Astrocyte (in vitro differentiated cells and primary cell): ENCODE measurements at regions not wholly inside any gene's neighbourhood (a gene's known extent, or its start where the extent isn't known, plus 50 kb on each side); places are given as distances from the start of the nearest gene placed in this dataset.

Experiments used
- DNase-seq: peaks from one replicate; pipeline ENCODE4 v3.0.0-alpha.2; 2010; ENCODE audit warnings: low read depth
- FAIRE-seq: peaks from 2 replicates; lab custom pipeline; 2011; peaks lifted over from hg19 to GRCh38; lab: Jason Lieb, UNC
- H2AFZ ChIP-seq: 2 replicates; pipeline ENCODE4 v1.6.0; 2012; ENCODE audit warnings: low read depth, low read length, inconsistent platforms
- H3K27ac ChIP-seq: 2 replicates; pipeline ENCODE4 v1.5.1; 2011; ENCODE audit warnings: low read depth, low read length, inconsistent platforms
- H3K27me3 ChIP-seq: 2 replicates; pipeline ENCODE4 v1.6.0; 2011; ENCODE audit warnings: low read length, inconsistent platforms; ENCODE audit not compliant: insufficient read depth
- H3K36me3 ChIP-seq: 2 replicates; pipeline ENCODE4 v1.5.1; 2011; ENCODE audit warnings: low read length, inconsistent platforms; ENCODE audit not compliant: insufficient read depth
- H3K4me1 ChIP-seq: 2 replicates; pipeline ENCODE4 v1.5.1; 2011; ENCODE audit warnings: low read length, inconsistent platforms; ENCODE audit not compliant: insufficient read depth
- H3K4me2 ChIP-seq: 2 replicates; pipeline ENCODE4 v1.6.0; 2012; ENCODE audit warnings: low read length, inconsistent platforms
- H3K4me3 ChIP-seq: 2 replicates; pipeline ENCODE4 v1.5.1; 2011; ENCODE audit warnings: low read depth, mild to moderate bottlenecking, low read length, inconsistent platforms; ENCODE audit not compliant: insufficient read depth
- H3K79me2 ChIP-seq: 2 replicates; pipeline ENCODE4 v1.6.0; 2012; ENCODE audit warnings: mild to moderate bottlenecking, low read length, inconsistent platforms; ENCODE audit not compliant: insufficient read depth
- H3K9ac ChIP-seq: 2 replicates; pipeline ENCODE4 v1.6.0; 2012; ENCODE audit warnings: mild to moderate bottlenecking, low read length, inconsistent platforms
- H3K9me3 ChIP-seq: 2 replicates; pipeline ENCODE4 v1.5.1; 2012; ENCODE audit warnings: low read depth, mild to moderate bottlenecking, low read length, inconsistent platforms; ENCODE audit not compliant: insufficient read depth
- H4K20me1 ChIP-seq: 2 replicates; pipeline ENCODE4 v1.6.0; 2012; ENCODE audit warnings: low read length, inconsistent platforms; ENCODE audit not compliant: insufficient read depth
- H3K27ac Mint-ChIP-seq: one replicate; pipeline ENCODE4 v1.8.0; 2021; ENCODE audit warnings: mild to moderate bottlenecking, mixed read lengths; ENCODE audit not compliant: unreplicated experiment
- H3K27me3 Mint-ChIP-seq: one replicate; pipeline ENCODE4 v1.8.0; 2021; ENCODE audit warnings: low read depth, mixed read lengths; ENCODE audit not compliant: unreplicated experiment
- H3K36me3 Mint-ChIP-seq: one replicate; pipeline ENCODE4 v1.8.0; 2021; ENCODE audit warnings: low read depth, mixed read lengths; ENCODE audit not compliant: unreplicated experiment
- H3K4me1 Mint-ChIP-seq: one replicate; pipeline ENCODE4 v1.8.0; 2021; ENCODE audit warnings: low read depth, mixed read lengths; ENCODE audit not compliant: unreplicated experiment
- H3K4me3 Mint-ChIP-seq: one replicate; pipeline ENCODE4 v1.8.0; 2021; ENCODE audit warnings: mild to moderate bottlenecking, moderate library complexity, mixed read lengths; ENCODE audit not compliant: unreplicated experiment
- H3K9me3 Mint-ChIP-seq: one replicate; pipeline ENCODE4 v1.8.0; 2021; ENCODE audit warnings: mild to moderate bottlenecking, mixed read lengths; ENCODE audit not compliant: unreplicated experiment
- EZH2 ChIP-seq: IDR thresholded peaks from 2 replicates; pipeline ENCODE4 v1.6.1; 2012; ENCODE audit warnings: mild to moderate bottlenecking, low read length, inconsistent platforms; ENCODE audit not compliant: insufficient read depth
- TF ChIP-seq, protein P1 (sequence below): IDR thresholded peaks from 2 replicates; pipeline ENCODE4 v1.5.1; 2011; ENCODE audit warnings: low read depth, mild to moderate bottlenecking, inconsistent platforms, low read length, moderate library complexity; ENCODE audit not compliant: insufficient read depth

DNA sequence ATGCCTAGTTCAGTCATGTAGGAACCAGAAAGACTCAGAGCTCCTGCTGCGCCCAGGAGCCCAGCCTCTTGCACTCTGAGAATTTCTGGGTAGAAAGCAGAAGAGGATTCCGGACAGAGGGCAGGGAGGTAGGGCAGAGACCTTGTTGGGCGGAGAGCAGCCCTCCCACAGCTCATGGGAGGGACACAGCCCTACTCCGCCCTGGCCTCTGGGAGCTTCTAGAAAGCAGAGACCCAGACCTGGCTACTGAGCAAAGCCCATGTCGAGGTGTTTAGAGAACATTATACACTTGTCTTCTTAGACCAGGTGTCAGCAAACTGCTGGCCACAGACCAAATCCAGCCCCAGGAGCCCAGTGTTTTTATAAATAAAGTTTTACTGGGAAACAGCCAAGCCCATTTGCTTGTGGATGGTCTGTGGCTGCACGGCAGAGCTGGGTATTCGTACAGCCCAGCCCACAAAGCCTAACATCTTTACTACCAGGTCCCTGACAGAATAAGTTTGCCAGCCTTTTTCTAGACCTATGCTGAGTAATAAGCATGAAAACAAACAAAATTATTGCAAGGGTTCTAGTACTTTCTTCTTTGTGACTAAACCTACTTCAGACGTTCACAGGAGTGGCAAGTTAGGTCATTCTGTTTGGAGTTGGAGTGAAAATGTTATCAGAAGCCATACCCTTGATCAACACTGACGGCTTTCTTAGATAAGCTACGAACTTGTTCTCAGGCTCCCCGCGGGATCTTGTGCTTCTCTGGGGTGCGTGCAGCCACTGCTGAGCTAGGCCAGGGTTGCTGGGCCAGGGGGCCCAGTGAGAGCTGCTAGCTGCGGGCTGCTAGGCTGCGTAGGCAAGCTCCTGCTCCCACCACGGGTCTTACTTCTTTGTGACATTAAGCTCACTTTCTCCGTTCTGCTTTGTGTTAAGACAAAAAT is 235.1 kb upstream of the FOXQ1 start:
- H3K36me3 Mint-ChIP-seq = no peaks in the 10 kb centered on the region
- FAIRE-seq = no peak

DNA sequence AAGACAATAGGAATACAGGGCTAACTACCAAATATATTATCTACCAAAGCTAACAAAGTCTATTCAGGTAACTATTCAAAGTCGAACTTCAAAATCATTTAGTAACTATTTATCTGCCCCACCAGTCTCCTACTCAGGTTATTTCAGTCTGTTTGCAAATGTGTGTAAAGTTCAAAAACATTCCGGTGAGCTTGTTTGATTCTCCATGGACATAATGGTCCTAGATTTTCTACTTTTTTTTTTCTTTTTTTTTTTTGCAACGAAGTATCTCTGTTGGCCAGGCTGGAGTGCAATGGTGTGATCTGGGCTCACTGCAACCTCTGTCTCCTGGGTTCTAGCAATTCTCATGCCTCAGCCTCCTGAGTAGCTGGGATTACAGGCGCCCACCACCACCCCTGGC is 236.0 kb upstream of the FOXQ1 start:
- Histone ChIP-seq H3K4me1 (no peaks in the 10 kb centered on the region), H2AFZ (no peak overlapping the region), H3K4me2 (no peak overlapping the region), H3K4me3 (no peak overlapping the region), H3K27ac (no peak overlapping the region), H3K27me3 (peaks cover 12% of the 10 kb centered on the region), H3K36me3 (no peaks in the 10 kb centered on the region), H3K9ac (no peak overlapping the region), H3K9me3 (no peaks in the 10 kb centered on the region), H3K79me2 (no peaks in the 10 kb centered on the region), H4K20me1 (no peaks in the 10 kb centered on the region)
- Mint-ChIP-seq H3K27ac (no peak overlapping the region), H3K4me1 (peaks cover 3% of the 10 kb centered on the region), H3K27me3 (peaks cover 13% of the 10 kb centered on the region), H3K4me3 (no peak overlapping the region), H3K36me3 (no peaks in the 10 kb centered on the region), H3K9me3 (peaks cover 8% of the 10 kb centered on the region)
- TF ChIP-seq EZH2 = no peak
- TF ChIP-seq, protein P1, sequence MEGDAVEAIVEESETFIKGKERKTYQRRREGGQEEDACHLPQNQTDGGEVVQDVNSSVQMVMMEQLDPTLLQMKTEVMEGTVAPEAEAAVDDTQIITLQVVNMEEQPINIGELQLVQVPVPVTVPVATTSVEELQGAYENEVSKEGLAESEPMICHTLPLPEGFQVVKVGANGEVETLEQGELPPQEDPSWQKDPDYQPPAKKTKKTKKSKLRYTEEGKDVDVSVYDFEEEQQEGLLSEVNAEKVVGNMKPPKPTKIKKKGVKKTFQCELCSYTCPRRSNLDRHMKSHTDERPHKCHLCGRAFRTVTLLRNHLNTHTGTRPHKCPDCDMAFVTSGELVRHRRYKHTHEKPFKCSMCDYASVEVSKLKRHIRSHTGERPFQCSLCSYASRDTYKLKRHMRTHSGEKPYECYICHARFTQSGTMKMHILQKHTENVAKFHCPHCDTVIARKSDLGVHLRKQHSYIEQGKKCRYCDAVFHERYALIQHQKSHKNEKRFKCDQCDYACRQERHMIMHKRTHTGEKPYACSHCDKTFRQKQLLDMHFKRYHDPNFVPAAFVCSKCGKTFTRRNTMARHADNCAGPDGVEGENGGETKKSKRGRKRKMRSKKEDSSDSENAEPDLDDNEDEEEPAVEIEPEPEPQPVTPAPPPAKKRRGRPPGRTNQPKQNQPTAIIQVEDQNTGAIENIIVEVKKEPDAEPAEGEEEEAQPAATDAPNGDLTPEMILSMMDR = no peak
- no peak for FAIRE-seq
- no peak for DNase-seq

More for the DNA sequence above, 235.1 kb upstream of the FOXQ1 start:
- H3K4me3 Mint-ChIP-seq = no peak overlapping the region
- H3K27ac Mint-ChIP-seq = no peak overlapping the region
- Histone ChIP-seq H3K9ac (no peak overlapping the region), H3K9me3 (no peaks in the 10 kb centered on the region), H3K4me3 (no peak overlapping the region), H2AFZ (no peak overlapping the region), H3K27me3 (peaks cover 12% of the 10 kb centered on the region), H3K36me3 (no peaks in the 10 kb centered on the region), H4K20me1 (no peaks in the 10 kb centered on the region), H3K27ac (no peak overlapping the region), H3K4me1 (no peaks in the 10 kb centered on the region), H3K4me2 (no peak overlapping the region), H3K79me2 (no peaks in the 10 kb centered on the region)
- TF ChIP-seq EZH2 = no peak
- TF ChIP-seq, protein P1 = no peak
- DNase-seq = no peak
- peaks cover 13% of the 10 kb centered on the region for H3K27me3 Mint-ChIP-seq
- H3K9me3 Mint-ChIP-seq = peaks cover 8% of the 10 kb centered on the region
- H3K4me1 Mint-ChIP-seq = peaks cover 4% of the 10 kb centered on the region

DNA sequence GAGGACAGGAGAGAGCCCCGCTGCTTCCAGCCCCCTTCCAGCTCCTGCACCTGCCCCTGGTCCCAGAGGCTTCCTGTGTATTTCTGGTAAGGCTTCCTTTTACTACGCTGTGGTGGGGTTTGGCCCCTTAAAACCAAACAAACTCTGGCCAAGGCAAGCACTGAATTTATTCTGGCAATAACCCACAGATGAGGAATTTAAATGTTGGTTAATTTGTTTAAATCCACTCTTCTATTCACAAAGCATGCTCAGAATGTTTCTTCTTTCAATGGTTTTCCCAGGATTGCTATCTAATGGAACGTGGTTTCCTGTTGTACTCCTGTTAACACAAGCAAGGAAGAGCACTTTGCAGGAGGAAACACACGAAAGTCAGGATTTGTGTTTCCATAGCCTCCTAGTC is 236.5 kb upstream of the FOXQ1 start:
- Histone ChIP-seq H3K27ac (no peak overlapping the region), H3K36me3 (no peaks in the 10 kb centered on the region), H3K9ac (no peak overlapping the region), H3K4me1 (no peaks in the 10 kb centered on the region), H3K9me3 (no peaks in the 10 kb centered on the region), H3K79me2 (no peaks in the 10 kb centered on the region), H2AFZ (no peak overlapping the region), H3K4me3 (no peak overlapping the region), H3K27me3 (peaks cover 12% of the 10 kb centered on the region), H4K20me1 (no peaks in the 10 kb centered on the region), H3K4me2 (no peak overlapping the region)
- TF ChIP-seq, protein P1 = no peak
- no peak for TF ChIP-seq EZH2
- Mint-ChIP-seq H3K27me3 (peaks cover 16% of the 10 kb centered on the region), H3K36me3 (no peaks in the 10 kb centered on the region), H3K9me3 (peaks cover 8% of the 10 kb centered on the region), H3K4me3 (no peak overlapping the region), H3K4me1 (peaks cover 3% of the 10 kb centered on the region), H3K27ac (no peak overlapping the region)
- DNase-seq (no peak), FAIRE-seq (no peak)
